ENCODE measurements at regions not wholly inside any gene's neighbourhood (a gene's known extent, or its start where the extent isn't known, plus 50 kb on each side); places are given as distances from the start of the nearest gene placed in this dataset.

DNA sequence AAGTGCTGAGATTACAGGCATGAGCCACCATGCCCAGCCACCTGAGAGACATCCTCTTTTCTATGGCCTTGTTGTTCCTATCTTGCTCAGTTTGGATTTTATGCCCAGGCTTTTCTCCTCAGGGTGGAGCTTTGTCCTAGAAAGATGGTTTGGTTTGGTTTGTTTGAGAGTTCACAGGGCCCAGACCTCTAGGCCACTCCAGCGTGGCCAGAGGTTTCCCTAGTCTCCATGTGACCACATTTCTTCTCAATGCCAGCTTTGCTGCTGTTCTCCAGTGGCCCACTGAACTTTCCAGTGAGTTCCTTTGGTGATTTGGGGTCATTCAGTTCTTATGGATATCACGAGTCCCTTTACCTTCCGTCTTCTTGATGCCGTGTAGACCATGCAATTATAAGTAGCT is 92.6 kb upstream of the SERBP1 start:
- Histone ChIP-seq H4K91ac (ENCODE audit: low read depth, low read length, poor library complexity) (no peak overlapping the region), H2BK120ac (ENCODE audit: low read depth, low read length) (no peak overlapping the region), H3K79me1 (ENCODE audit: low read depth, low read length) (no peaks in the 10 kb centered on the region), H3K27me3 (ENCODE audit: control insufficient read depth in 3 of 3, insufficient read depth in 3 of 3, low read depth in 1 of 3, low read length in 3 of 3) (no peaks in the 10 kb centered on the region), H3K4ac (ENCODE audit: low read length) (no peak overlapping the region), H3K9me3 (replicated peaks in 1 of 2; ENCODE audit: control insufficient read depth in 2 of 2, insufficient read depth in 1 of 2, low read depth in 1 of 2, low read length in 2 of 2) (no peaks in the 10 kb centered on the region), H3K9ac (ENCODE audit: low read depth, low read length, poor library complexity) (no peak overlapping the region), H2AK5ac (ENCODE audit: low read depth, low read length) (no peak overlapping the region), H3K18ac (ENCODE audit: low read length) (no peak overlapping the region), H2AFZ (ENCODE audit: low read length) (no peak overlapping the region), H3K23ac (ENCODE audit: low read depth, low read length, poor library complexity) (no peak overlapping the region), H2BK5ac (ENCODE audit: low read length) (no peak overlapping the region), H2BK15ac (ENCODE audit: low read length) (no peak overlapping the region), H3K4me1 (ENCODE audit: control insufficient read depth in 2 of 2, insufficient read depth in 1 of 2, low read depth in 1 of 2, low read length in 2 of 2) (peaks cover 0 to 1% of the 10 kb centered on the region in 2 donors), H3K27ac (replicated peaks; ENCODE audit: low read length) (no peak overlapping the region), H2BK12ac (ENCODE audit: low read length) (no peak overlapping the region), H3K4me2 (ENCODE audit: insufficient read depth, low read length, poor library complexity, severe bottlenecking) (no peak overlapping the region), H3K14ac (ENCODE audit: low read length) (no peak overlapping the region), H3K36me3 (replicated peaks in 1 of 2; ENCODE audit: control insufficient read depth in 2 of 2, insufficient read depth in 2 of 2, low read length in 2 of 2) (no peaks in the 10 kb centered on the region), H3K4me3 (ENCODE audit: low read length in 2 of 2) (no peak overlapping the region), H4K8ac (ENCODE audit: low read depth, low read length) (no peak overlapping the region)
- no CpG with 5 or more reads among the region's 4 CpGs for WGBS, 2 donors (ENCODE audit: extremely low coverage in 2 of 2, insufficient read length in 2 of 2, insufficient replicate concordance in 1 of 2)
- DNase-seq (ENCODE audit: low spot score): no peak

DNA sequence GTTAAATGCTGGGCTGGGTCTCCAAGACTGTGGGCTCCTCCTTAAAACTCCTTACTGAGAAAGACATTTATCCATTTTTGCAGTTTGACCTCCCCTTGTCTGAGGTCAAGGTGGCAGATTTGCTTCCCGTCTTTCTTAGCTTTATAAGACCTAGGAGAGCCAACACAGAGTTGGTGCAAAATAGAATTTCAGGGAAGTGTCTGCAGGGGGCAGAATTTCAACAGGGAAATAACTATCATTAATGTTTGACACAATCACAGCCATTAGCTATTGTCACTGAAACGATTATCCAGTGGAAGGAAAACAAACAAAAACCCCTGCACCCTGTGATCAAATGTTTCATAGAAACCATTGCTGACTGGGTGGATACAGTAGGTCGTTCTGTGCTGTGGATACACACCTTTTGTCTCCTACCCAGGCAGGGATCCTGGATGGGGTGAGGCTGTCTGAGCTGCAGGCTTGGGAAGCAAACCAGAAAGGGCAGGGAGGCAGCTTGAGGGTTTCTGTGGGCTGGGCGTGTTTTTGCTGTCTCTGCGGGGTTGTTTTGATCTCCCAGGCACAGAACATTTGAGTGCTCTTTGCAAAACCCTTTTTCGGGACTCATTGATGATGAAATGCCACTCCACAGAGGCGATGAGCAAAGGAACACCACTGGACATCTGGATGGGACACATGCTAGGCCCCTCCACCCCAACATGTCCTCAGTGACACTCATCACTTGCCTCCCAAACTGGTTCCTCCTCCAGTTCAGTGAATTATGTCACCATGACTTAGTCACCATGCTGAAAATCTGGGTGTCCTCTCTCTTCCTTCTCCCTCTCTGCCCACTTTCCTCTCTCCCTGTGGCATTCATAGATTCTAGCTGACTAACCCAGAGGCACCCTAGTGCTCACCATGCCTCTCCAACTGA is 94.2 kb upstream of the SERBP1 start:
- no peak overlapping the region for H3K4me3 ChIP-seq (ENCODE audit: low read length in 2 of 2)
- H2AK5ac ChIP-seq (ENCODE audit: low read depth, low read length): no peak overlapping the region
- H3K23ac ChIP-seq (ENCODE audit: low read depth, low read length, poor library complexity): no peak overlapping the region
- H2BK120ac ChIP-seq (ENCODE audit: low read depth, low read length): no peak overlapping the region
- no peak overlapping the region for H2BK15ac ChIP-seq (ENCODE audit: low read length)
- no peaks in the 10 kb centered on the region for H3K9me3 ChIP-seq (replicated peaks in 1 of 2; ENCODE audit: control insufficient read depth in 2 of 2, insufficient read depth in 1 of 2, low read depth in 1 of 2, low read length in 2 of 2)
- H4K91ac ChIP-seq (ENCODE audit: low read depth, low read length, poor library complexity): no peak overlapping the region
- no CpG with 5 or more reads among the region's 7 CpGs for WGBS, 2 donors (ENCODE audit: extremely low coverage in 2 of 2, insufficient read length in 2 of 2, insufficient replicate concordance in 1 of 2)
- no peaks in the 10 kb centered on the region for H3K79me1 ChIP-seq (ENCODE audit: low read depth, low read length)
- H3K4me1 ChIP-seq (ENCODE audit: control insufficient read depth in 2 of 2, insufficient read depth in 1 of 2, low read depth in 1 of 2, low read length in 2 of 2): peaks cover 0 to 1% of the 10 kb centered on the region in 2 donors
- no peak overlapping the region for H3K18ac ChIP-seq (ENCODE audit: low read length)
- no peak for DNase-seq (ENCODE audit: low spot score)
- H3K36me3 ChIP-seq (replicated peaks in 1 of 2; ENCODE audit: control insufficient read depth in 2 of 2, insufficient read depth in 2 of 2, low read length in 2 of 2): no peaks in the 10 kb centered on the region
- H3K14ac ChIP-seq (ENCODE audit: low read length): no peak overlapping the region
- H3K27ac ChIP-seq (replicated peaks; ENCODE audit: low read length): no peak overlapping the region
- no peak overlapping the region for H4K8ac ChIP-seq (ENCODE audit: low read depth, low read length)
- H3K27me3 ChIP-seq (ENCODE audit: control insufficient read depth in 3 of 3, insufficient read depth in 3 of 3, low read depth in 1 of 3, low read length in 3 of 3): no peaks in the 10 kb centered on the region
- H3K9ac ChIP-seq (ENCODE audit: low read depth, low read length, poor library complexity): no peak overlapping the region
- no peak overlapping the region for H3K4me2 ChIP-seq (ENCODE audit: insufficient read depth, low read length, poor library complexity, severe bottlenecking)
- no peak overlapping the region for H2BK5ac ChIP-seq (ENCODE audit: low read length)
- no peak overlapping the region for H3K4ac ChIP-seq (ENCODE audit: low read length)
- no peak overlapping the region for H2BK12ac ChIP-seq (ENCODE audit: low read length)
- peak overlapping the region; percentile 1 for H2AFZ ChIP-seq (ENCODE audit: low read length)

DNA sequence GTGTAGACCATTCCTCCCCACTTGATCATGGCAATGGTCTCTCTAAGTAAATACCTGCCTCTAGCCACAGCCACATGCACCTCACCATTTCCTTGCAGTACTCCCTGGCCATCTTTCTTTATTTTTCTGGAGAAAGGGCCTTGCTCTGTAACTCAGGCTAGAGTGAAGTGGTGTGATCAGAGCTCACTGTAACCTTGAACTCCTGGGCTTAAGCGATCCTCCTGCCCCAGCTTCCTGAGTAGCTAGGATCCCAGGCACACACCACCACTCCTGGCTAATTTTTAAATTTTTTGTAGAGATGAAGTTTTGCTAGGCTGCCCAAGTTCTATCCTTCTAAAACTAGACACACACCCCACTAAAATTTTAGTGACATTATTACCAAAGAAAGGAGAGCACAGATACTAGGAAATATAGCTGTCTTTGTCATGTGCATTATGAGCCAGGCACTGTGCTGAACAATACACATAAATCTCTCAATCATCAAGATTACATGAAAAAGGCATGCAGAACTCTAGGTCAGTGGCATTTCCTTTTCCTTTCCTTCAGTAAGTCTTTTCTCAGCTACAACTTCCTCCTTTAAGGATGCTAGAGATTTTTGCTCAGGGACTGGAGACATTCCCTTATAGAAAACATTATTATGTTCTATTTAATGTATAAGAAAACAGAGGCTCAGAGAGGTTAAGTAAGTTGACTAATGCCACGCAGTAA is 95.0 kb upstream of the SERBP1 start:
- H2BK15ac ChIP-seq (ENCODE audit: low read length): no peak overlapping the region
- H3K36me3 ChIP-seq (replicated peaks in 1 of 2; ENCODE audit: control insufficient read depth in 2 of 2, insufficient read depth in 2 of 2, low read length in 2 of 2): no peaks in the 10 kb centered on the region
- no CpG with 5 or more reads among the region's 2 CpGs for WGBS, 2 donors (ENCODE audit: extremely low coverage in 2 of 2, insufficient read length in 2 of 2, insufficient replicate concordance in 1 of 2)
- H3K27ac ChIP-seq (replicated peaks; ENCODE audit: low read length): no peak overlapping the region
- no peak overlapping the region for H2BK120ac ChIP-seq (ENCODE audit: low read depth, low read length)
- H2BK5ac ChIP-seq (ENCODE audit: low read length): no peak overlapping the region
- no peak overlapping the region for H4K8ac ChIP-seq (ENCODE audit: low read depth, low read length)
- H3K4me1 ChIP-seq (ENCODE audit: control insufficient read depth in 2 of 2, insufficient read depth in 1 of 2, low read depth in 1 of 2, low read length in 2 of 2): peaks cover 0 to 1% of the 10 kb centered on the region in 2 donors
- no peak overlapping the region for H2AFZ ChIP-seq (ENCODE audit: low read length)
- no peaks in the 10 kb centered on the region for H3K79me1 ChIP-seq (ENCODE audit: low read depth, low read length)
- H3K9ac ChIP-seq (ENCODE audit: low read depth, low read length, poor library complexity): no peak overlapping the region
- no peak overlapping the region for H3K4ac ChIP-seq (ENCODE audit: low read length)
- H3K23ac ChIP-seq (ENCODE audit: low read depth, low read length, poor library complexity): no peak overlapping the region
- no peak overlapping the region for H2BK12ac ChIP-seq (ENCODE audit: low read length)
- H3K4me3 ChIP-seq (ENCODE audit: low read length in 2 of 2): no peak overlapping the region
- H4K91ac ChIP-seq (ENCODE audit: low read depth, low read length, poor library complexity): no peak overlapping the region
- DNase-seq (ENCODE audit: low spot score): no peak
- no peaks in the 10 kb centered on the region for H3K9me3 ChIP-seq (replicated peaks in 1 of 2; ENCODE audit: control insufficient read depth in 2 of 2, insufficient read depth in 1 of 2, low read depth in 1 of 2, low read length in 2 of 2)
- H3K14ac ChIP-seq (ENCODE audit: low read length): no peak overlapping the region
- no peak overlapping the region for H2AK5ac ChIP-seq (ENCODE audit: low read depth, low read length)
- H3K18ac ChIP-seq (ENCODE audit: low read length): no peak overlapping the region
- no peaks in the 10 kb centered on the region for H3K27me3 ChIP-seq (ENCODE audit: control insufficient read depth in 3 of 3, insufficient read depth in 3 of 3, low read depth in 1 of 3, low read length in 3 of 3)
- H3K4me2 ChIP-seq (ENCODE audit: insufficient read depth, low read length, poor library complexity, severe bottlenecking): no peak overlapping the region

- no peak overlapping the region for H3K4me2 ChIP-seq (ENCODE audit: insufficient read depth, low read length, poor library complexity, severe bottlenecking)
- H3K27me3 ChIP-seq (ENCODE audit: control insufficient read depth in 3 of 3, insufficient read depth in 3 of 3, low read depth in 1 of 3, low read length in 3 of 3): no peaks in the 10 kb centered on the region
- no peaks in the 10 kb centered on the region for H3K79me1 ChIP-seq (ENCODE audit: low read depth, low read length)
- no peak overlapping the region for H3K27ac ChIP-seq (replicated peaks; ENCODE audit: low read length)
- no peaks in the 10 kb centered on the region for H3K36me3 ChIP-seq (replicated peaks in 1 of 2; ENCODE audit: control insufficient read depth in 2 of 2, insufficient read depth in 2 of 2, low read length in 2 of 2)
- H3K9ac ChIP-seq (ENCODE audit: low read depth, low read length, poor library complexity): no peak overlapping the region
- no peak overlapping the region for H3K18ac ChIP-seq (ENCODE audit: low read length)
- no peak for DNase-seq (ENCODE audit: low spot score)
- H2BK15ac ChIP-seq (ENCODE audit: low read length): no peak overlapping the region
- no peak overlapping the region for H4K91ac ChIP-seq (ENCODE audit: low read depth, low read length, poor library complexity)
- H2AK5ac ChIP-seq (ENCODE audit: low read depth, low read length): no peak overlapping the region
- H2BK120ac ChIP-seq (ENCODE audit: low read depth, low read length): no peak overlapping the region
- no peak overlapping the region for H3K4me3 ChIP-seq (ENCODE audit: low read length in 2 of 2)
- no CpG with 5 or more reads among the region's 4 CpGs for WGBS, 2 donors (ENCODE audit: extremely low coverage in 2 of 2, insufficient read length in 2 of 2, insufficient replicate concordance in 1 of 2)
- no peak overlapping the region for H3K4ac ChIP-seq (ENCODE audit: low read length)
- peaks cover 0 to 1% of the 10 kb centered on the region in 2 donors for H3K4me1 ChIP-seq (ENCODE audit: control insufficient read depth in 2 of 2, insufficient read depth in 1 of 2, low read depth in 1 of 2, low read length in 2 of 2)
- H3K23ac ChIP-seq (ENCODE audit: low read depth, low read length, poor library complexity): no peak overlapping the region
- H2BK12ac ChIP-seq (ENCODE audit: low read length): no peak overlapping the region
- H3K9me3 ChIP-seq (replicated peaks in 1 of 2; ENCODE audit: control insufficient read depth in 2 of 2, insufficient read depth in 1 of 2, low read depth in 1 of 2, low read length in 2 of 2): no peaks in the 10 kb centered on the region
- H2AFZ ChIP-seq (ENCODE audit: low read length): no peak overlapping the region
- no peak overlapping the region for H3K14ac ChIP-seq (ENCODE audit: low read length)
- no peak overlapping the region for H4K8ac ChIP-seq (ENCODE audit: low read depth, low read length)
- no peak overlapping the region for H2BK5ac ChIP-seq (ENCODE audit: low read length)
These were observed 97.9 kb upstream of the SERBP1 start for GRCh38 chr1:67528141-67528540.

Measured in neuronal stem cell (in vitro differentiated cells).